WTC11 (cell line): ENCODE measurements at regions not wholly inside any gene's neighbourhood (a gene's known extent, or its start where the extent isn't known, plus 50 kb on each side); places are given as distances from the start of the nearest gene placed in this dataset.
"Not testable (repeated sequence)": the region's sequence is repeated elsewhere in the genome, so short reads cannot be mapped to it uniquely, and the experiment has no call there.

Experiments used
- CBFB ChIP-seq: sonication (generic); formaldehyde crosslinking; IDR thresholded peaks from 2 replicates; pipeline ENCODE4 v1.8.1; 2022; ENCODE audit warnings: mild to moderate bottlenecking, low read depth, missing genetic modification reagents
- CREM ChIP-seq: sonication (generic); formaldehyde crosslinking; IDR thresholded peaks from 2 replicates; pipeline ENCODE4 v1.8.1; 2022; ENCODE audit warnings: mild to moderate bottlenecking, missing genetic modification reagents, moderate library complexity
- ELF4 ChIP-seq: sonication (generic); formaldehyde crosslinking; IDR thresholded peaks from 2 replicates; pipeline ENCODE4 v1.8.1; 2022; ENCODE audit warnings: low read depth, mild to moderate bottlenecking, moderate library complexity, missing genetic modification reagents
- ESRRA ChIP-seq: sonication (generic); formaldehyde crosslinking; IDR thresholded peaks from 2 replicates; pipeline ENCODE4 v1.8.1; 2022; ENCODE audit warnings: mild to moderate bottlenecking, missing genetic modification reagents, borderline replicate concordance
- JUN ChIP-seq: sonication (generic); formaldehyde crosslinking; IDR thresholded peaks from 2 replicates; pipeline ENCODE4 v1.8.0; 2023; ENCODE audit warnings: mild to moderate bottlenecking, missing genetic modification reagents
- NFYB ChIP-seq: sonication (generic); formaldehyde crosslinking; conservative IDR thresholded peaks from 2 replicates; pipeline ENCODE4 v1.8.0; 2022; ENCODE audit warnings: low read depth, missing genetic modification reagents
- NR2C2 ChIP-seq: sonication (generic); formaldehyde crosslinking; IDR thresholded peaks from 2 replicates; pipeline ENCODE4 v1.8.0; 2022; ENCODE audit warnings: mild to moderate bottlenecking, missing genetic modification reagents
- ZNF317 ChIP-seq: sonication (generic); formaldehyde crosslinking; IDR thresholded peaks from 2 replicates; pipeline ENCODE4 v1.8.1; 2023; ENCODE audit warnings: low read depth, mild to moderate bottlenecking, moderate library complexity, missing genetic modification reagents, borderline replicate concordance
- TF ChIP-seq, protein P1 (sequence below): fragments of 200-600 bp; IDR thresholded peaks from 2 replicates; pipeline ENCODE4 v1.8.0; 2022; ENCODE audit warnings: antibody characterized with exemption
- TF ChIP-seq, protein P2 (sequence below): sonication (generic); formaldehyde crosslinking; IDR thresholded peaks from 2 replicates; pipeline ENCODE4 v1.8.1; 2023; ENCODE audit warnings: mild to moderate bottlenecking, missing genetic modification reagents, moderate library complexity
- TF ChIP-seq, protein P3 (sequence below): sonication (generic); formaldehyde crosslinking; IDR thresholded peaks from 2 replicates; pipeline ENCODE4 v1.8.0; 2022; ENCODE audit warnings: mild to moderate bottlenecking, missing genetic modification reagents
- TF ChIP-seq, protein P4 (sequence below): sonication (generic); formaldehyde crosslinking; IDR thresholded peaks from 2 replicates; pipeline ENCODE4 v1.8.1; 2022; ENCODE audit warnings: missing genetic modification reagents, borderline replicate concordance
- TF ChIP-seq, protein P5 (sequence below): sonication (generic); formaldehyde crosslinking; IDR thresholded peaks from 2 replicates; pipeline ENCODE4 v1.8.0; 2022; ENCODE audit warnings: mild to moderate bottlenecking, missing genetic modification reagents

DNA sequence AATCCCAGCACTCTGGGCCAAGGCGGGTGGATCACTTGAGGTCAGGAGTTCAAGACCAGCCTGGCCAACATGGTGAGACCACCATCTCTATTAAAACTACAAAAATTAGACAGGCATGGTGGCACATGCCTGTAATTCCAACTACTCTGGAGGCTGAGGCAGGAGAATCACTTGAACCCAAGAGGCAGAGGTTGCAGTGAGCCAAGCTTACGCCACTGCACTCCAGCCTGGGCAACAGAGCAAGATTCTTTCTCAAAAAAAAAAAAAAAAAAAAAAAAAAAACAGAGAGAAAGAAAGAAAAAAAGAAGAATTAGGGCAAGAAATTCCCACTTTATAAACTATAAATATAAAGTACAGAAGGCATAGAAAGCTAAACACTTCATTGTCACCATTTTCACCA, 98.2 kb upstream of the NDUFV2 start:
- not testable (repeated sequence) for TF ChIP-seq CBFB (CRISPR knock-in tag); CREM (CRISPR knock-in tag); NFYB (CRISPR knock-in tag); NR2C2 (CRISPR knock-in tag); ESRRA (CRISPR knock-in tag); ZNF317 (CRISPR knock-in tag); ELF4; JUN (CRISPR knock-in tag)
- TF ChIP-seq, protein P1, sequence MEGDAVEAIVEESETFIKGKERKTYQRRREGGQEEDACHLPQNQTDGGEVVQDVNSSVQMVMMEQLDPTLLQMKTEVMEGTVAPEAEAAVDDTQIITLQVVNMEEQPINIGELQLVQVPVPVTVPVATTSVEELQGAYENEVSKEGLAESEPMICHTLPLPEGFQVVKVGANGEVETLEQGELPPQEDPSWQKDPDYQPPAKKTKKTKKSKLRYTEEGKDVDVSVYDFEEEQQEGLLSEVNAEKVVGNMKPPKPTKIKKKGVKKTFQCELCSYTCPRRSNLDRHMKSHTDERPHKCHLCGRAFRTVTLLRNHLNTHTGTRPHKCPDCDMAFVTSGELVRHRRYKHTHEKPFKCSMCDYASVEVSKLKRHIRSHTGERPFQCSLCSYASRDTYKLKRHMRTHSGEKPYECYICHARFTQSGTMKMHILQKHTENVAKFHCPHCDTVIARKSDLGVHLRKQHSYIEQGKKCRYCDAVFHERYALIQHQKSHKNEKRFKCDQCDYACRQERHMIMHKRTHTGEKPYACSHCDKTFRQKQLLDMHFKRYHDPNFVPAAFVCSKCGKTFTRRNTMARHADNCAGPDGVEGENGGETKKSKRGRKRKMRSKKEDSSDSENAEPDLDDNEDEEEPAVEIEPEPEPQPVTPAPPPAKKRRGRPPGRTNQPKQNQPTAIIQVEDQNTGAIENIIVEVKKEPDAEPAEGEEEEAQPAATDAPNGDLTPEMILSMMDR, result not testable (repeated sequence)
- TF ChIP-seq, protein P2, sequence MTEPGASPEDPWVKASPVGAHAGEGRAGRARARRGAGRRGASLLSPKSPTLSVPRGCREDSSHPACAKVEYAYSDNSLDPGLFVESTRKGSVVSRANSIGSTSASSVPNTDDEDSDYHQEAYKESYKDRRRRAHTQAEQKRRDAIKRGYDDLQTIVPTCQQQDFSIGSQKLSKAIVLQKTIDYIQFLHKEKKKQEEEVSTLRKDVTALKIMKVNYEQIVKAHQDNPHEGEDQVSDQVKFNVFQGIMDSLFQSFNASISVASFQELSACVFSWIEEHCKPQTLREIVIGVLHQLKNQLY (CRISPR knock-in tag), result not testable (repeated sequence)
- TF ChIP-seq, protein P3, sequence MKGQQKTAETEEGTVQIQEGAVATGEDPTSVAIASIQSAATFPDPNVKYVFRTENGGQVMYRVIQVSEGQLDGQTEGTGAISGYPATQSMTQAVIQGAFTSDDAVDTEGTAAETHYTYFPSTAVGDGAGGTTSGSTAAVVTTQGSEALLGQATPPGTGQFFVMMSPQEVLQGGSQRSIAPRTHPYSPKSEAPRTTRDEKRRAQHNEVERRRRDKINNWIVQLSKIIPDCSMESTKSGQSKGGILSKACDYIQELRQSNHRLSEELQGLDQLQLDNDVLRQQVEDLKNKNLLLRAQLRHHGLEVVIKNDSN (CRISPR knock-in tag), result not testable (repeated sequence)
- TF ChIP-seq, protein P4, sequence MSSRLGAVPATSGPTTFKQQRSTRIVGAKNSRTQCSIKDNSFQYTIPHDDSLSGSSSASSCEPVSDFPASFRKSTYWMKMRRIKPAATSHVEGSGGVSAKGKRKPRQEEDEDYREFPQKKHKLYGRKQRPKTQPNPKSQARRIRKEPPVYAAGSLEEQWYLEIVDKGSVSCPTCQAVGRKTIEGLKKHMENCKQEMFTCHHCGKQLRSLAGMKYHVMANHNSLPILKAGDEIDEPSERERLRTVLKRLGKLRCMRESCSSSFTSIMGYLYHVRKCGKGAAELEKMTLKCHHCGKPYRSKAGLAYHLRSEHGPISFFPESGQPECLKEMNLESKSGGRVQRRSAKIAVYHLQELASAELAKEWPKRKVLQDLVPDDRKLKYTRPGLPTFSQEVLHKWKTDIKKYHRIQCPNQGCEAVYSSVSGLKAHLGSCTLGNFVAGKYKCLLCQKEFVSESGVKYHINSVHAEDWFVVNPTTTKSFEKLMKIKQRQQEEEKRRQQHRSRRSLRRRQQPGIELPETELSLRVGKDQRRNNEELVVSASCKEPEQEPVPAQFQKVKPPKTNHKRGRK (CRISPR knock-in tag), result not testable (repeated sequence)
- TF ChIP-seq, protein P5, sequence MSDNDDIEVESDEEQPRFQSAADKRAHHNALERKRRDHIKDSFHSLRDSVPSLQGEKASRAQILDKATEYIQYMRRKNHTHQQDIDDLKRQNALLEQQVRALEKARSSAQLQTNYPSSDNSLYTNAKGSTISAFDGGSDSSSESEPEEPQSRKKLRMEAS (CRISPR knock-in tag), result not testable (repeated sequence)
